Left kidney (tissue), 1 donor: ENCODE measurements at regions not wholly inside any gene's neighbourhood (a gene's known extent, or its start where the extent isn't known, plus 50 kb on each side); places are given as distances from the start of the nearest gene placed in this dataset.

ENCODE experiments used
- DNase-seq: peaks from one replicate; pipeline ENCODE4 v3.0.0-alpha.2; 2013

DNA sequence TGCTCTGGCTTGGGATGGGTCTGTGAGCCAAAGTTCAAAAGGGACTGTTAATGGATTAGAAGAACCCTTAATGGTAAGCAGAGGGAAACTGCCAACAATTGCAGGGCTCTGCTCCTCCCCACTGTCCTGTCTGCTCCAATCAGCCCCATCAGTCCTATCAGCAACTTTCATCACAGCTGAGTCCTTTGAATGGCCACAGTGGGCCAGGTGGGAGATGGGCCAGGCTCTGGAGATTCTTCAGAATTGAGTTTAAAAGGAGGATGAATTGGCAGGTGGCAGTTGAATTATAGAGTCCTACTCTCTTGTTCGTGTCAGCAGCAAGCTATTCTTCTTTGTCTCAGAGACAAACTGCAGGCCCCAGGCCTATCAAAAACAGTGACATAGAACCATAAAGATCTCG is 573.9 kb downstream of the EPHA4 start:
- DNase-seq = no peak

DNA sequence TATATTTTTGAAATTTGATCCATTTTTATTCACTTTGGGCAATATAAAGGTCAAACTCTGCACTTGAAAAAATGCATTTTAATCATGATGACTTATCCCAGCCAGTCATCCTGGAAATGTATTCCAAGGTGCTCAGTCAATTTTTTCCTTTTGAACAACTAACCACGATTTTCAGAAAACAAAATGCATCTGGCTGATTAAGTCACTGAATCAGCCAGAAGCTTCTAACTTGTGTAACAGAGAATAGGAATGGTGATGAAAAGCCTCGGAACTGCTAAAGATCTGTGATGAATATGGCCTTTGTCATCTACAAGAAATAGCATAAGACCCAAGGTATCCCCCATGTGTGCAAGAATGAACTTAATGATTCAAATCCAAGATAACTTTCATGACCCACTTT is 572.7 kb downstream of the EPHA4 start:
- no peak for DNase-seq

DNA sequence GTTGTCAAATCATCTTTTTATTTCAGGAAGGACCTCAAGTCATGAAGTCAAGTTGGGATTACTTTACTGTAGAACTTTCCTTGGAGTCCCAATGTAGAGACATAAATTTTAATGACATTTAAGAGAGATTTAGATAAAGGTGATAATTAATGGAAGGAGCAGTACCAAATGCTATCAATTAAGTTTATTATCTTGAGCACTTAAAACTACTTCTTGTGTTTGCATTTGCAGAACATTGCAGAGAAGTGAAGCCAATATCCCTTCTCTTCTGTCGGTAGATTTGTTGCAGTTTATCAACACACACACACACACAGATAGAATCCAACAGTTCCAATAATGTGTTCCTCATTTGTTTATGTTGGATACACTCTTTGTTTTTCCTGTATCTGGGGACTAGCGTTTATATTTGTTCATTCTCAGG is 570.7 kb downstream of the EPHA4 start:
- DNase-seq = peak; percentile 50

DNA sequence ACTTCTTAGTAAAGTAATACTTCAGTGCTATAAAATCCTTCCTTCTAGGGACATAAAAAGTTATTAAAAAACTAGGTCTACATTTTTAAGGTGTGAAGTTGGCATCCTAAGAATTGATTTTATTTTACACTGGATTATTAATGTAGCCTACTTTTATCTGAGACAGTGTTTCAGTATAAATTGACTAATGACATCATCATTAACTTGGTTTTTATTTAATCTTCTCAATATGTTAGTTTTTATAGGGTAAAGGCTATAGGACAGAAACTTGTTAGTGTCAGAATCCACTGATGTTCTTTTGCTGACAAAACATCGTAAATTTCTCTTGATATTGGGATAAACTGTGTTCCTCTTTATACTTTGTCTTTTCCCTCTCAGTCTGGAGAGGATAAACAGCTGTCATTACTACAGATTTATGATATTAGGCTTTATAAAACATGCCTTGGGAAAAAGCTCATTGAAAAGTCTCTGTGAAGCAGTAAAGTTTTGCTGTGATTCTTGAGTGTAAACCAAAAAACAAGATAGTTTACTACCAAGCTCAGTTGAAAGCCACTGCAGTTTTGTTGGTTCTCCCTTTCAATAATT is 569.9 kb downstream of the EPHA4 start:
- DNase-seq = no peak

DNA sequence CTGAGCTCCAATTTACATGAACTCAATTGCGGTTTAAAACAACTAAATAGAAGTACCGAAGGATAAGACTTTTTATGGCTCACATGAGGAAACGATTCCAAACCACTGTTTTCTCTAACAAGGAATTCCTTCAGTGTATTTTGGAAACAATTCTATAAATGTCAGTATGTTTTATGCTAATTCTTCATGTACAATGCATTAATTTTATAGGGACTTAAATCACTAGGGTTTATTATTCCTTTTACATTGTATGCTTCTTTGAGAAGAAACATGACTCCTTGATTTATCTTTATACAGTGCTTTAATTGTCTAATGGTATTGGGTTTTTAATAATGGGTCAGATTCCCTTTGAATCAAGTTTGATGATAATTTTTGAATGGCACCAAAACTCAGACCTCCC is 566.8 kb downstream of the EPHA4 start:
- DNase-seq = peak; percentile 26

DNA sequence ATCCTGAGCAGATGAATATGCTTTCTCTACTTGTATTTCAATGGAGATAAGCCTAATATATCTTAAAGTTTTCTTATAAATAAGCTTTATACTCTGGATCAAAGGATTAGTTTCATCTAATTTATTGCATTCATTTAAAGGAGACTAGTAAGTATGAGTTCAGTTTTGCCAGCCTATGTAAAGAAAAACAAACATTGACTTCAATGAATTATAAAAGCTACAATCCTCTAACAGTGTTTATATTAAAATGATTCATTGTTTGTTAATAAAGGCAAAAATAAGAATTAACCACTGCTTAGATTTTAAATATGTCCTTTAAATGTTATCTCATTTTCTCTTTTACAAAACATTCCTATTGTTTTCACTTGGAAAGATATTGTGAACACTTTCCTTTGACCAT is 566.0 kb downstream of the EPHA4 start:
- no peak for DNase-seq

DNA sequence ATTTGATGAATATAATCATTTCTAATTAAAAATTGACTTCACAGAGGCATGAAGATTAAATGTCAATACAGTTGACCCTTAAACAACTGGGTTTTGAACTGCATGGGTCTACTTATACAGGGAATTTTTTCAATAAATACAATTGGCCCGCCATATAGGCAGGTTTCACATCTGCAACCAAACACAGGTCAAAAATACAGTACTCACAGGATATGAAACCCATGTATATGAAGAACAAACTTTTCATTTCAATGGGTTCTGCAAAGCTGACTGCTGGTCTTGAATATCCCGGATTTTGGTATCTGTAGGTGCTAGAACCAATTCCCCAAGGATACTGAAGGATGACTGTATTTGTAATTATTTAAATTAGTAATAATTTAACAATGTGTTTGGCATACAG is 555.6 kb downstream of the EPHA4 start:
- no peak for DNase-seq

DNA sequence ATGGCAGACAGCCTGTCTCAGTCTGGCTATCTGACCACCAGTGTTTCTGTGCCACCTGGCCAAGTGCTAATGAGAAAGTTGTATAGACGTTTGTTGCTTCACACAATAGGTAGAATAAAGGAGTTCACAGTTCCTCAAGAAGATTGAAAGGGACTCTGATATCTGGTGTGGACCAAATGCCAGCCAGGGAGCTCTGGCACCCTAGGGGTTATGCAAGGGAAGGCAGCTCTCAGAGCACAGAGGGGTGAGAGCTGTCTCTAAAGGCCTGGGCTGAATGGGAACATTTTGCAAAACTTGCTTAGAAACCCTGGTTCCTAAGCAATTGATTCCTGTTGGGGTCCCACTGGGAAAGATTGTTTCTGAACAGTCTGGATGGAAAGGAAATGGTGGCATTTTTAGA is 553.8 kb downstream of the EPHA4 start:
- DNase-seq = no peak

DNA sequence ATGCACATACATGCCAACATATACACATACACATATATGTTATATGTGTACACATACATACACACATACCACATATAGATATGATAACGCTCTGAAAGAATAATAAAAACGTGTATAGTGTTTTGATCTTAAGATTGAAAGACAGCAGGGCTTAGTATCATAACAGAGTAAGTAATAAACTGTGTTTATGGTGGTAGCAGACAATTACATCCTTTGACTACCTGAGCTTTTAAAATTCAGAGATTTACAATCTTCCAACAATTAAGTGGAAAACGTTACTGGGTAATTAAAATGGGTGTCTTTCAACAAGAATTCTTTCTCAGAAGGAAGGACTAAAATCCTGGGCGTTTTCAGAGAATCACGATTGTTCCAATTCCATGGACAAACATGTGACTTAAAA is 552.4 kb downstream of the EPHA4 start:
- DNase-seq = no peak

DNA sequence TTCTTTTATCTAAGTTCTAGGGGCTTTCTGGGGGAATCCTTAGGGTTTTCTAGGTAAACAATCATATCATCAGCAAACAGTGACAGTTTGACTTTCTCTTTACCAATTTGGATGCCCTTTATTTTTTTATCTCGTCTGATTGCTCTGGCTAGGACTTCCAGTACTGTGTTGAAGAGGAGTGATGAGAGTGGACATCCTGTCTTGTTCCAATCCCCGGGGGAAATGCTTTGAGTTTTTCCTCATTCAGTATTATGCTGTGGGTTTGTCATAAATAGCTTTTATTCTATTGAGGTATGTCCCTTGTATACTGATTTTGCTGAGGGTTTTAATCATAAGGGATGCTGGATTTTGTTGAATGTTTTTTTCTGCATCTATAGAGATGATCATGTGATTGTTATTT is 549.5 kb downstream of the EPHA4 start:
- DNase-seq = no peak

DNA sequence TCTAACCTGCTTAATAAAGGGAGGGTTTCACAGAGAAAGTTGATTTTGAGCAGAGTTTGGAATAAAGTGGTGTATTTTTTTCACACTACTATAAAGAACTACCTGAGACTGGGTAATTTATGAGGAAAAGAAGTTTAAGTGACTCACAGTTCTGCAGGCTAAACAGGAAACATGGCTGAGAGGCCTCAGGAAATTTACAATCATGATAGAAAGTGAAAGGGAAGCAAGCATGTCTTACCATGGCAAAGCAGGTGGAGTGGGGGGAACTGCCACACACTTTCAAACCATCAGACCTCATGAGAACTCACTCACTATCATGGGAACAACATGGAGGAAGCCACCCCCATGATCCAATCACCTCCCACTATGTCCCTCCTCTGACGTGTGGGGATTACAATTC is 546.7 kb downstream of the EPHA4 start:
- DNase-seq = no peak

DNA sequence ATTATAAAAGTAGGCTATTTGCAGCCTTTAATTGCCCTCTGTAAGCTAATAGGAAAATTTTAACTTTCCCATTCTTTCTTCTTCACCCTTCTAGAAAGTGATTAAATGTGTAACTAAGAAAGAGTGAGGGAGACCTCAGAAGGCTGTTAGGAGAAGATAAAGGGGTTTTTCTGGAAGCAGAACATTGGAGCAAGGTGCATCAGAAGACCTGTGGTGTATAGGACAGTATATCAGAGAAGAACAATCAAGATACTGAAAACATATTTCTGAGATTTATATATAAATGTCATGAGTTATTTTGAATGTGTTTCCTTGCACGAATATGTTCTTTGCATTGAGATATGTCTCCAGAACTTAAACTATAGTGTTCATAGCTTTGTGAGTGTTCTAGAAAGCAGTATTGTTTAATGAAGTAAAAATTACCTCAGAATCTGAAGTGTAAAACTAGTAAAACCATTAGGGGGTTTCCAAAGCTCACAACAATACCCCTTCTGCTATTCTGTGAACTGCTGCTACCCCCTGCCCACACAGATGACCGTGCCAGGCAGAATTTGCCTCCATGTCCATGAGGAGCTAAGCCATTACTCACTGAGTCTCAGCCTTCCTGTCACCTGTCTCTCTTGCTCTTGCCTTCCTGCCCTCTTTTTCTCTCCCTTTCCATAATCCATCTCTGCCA is 537.9 kb downstream of the EPHA4 start:
- no peak for DNase-seq

DNA sequence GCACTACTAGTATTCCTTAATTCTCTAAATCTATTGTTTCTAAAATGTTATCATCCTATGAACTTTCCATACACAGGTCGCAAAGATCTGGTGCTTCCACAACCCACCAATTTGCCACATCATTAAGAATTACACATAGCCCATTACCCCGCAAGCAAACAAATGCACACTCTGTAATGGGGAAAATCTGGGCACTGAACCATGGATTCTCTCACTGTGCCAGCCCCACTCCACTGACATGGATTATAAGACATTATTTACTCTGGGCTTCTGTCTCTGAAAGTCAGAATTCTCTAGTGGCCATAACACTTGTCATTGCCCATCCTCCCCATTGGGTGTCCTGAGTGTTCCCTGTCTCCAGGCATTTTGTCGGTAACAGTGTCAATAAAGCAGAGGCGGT is 537.1 kb downstream of the EPHA4 start:
- no peak for DNase-seq

DNA sequence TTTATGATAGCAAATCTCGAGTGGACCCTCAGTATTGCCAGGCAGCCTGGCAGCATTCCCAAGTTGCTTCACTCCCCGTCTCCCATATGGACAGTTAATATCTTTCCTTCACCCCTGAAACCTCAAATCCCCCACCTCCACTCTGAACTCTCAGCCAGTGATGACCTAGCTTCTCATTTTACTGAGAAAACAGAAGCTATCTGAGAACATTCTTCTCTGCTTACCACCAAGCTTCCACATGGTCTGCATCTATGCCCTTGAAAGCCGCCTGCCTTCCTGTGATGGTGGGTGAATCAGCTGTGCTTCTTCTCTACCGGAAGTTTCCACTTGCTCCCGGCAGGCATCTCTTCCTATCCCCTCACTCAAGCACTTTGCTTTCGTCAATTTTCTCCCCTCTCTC is 529.2 kb downstream of the EPHA4 start:
- DNase-seq = peak; percentile 6

DNA sequence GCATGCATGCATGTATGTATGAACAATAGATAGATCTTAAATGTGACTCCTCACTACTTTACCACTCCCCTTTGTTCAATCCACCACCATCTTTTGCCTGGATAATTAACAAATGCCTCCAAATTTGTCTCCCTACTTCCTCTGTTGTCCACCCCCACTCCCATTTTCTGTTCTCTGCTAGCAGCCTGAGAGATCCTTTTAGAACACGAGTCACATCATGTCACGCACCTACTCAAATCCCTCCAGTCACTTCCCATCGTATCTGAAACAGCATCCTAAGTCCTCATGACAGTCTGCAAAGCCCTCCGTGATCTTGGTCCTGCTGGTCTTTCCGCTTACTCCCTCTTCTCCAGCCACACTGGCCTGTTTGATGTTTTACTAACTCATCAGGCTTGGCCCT is 527.3 kb downstream of the EPHA4 start:
- no peak for DNase-seq

DNA sequence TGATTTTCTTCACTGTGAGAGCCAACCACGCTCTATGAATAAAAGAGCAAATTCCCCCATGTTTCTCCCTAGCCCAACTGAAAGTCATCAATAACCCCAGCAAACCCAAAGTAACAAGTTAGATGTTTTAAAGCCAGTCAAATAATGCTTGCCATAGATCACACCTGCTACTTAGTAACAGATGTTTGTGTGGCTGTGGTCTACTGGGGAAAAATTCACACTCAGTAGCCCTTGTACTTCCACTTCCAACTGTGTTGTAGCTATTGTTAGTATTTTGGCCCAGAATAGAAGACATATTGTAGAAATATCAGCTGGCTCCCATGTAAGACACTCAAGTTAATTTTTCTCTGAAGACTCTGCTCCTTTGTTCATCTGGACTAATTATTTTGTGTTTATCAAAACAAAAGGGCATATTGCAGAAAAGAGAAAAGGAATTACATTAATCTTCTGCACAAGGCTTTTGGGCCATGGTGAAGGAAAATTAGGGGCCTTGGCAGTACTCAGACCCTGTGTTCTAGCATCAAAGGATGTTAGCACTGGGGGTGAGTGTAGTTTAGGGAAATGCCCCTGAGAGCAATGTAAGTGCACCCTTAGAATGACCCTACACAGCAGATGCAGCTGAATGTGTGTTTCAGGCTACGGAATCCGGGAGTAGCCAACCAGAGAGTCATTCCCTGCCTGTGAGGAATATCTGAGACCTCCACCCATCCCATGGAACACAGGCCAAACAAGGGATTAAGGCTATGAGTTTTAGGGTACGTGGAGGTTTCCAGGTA is 521.9 kb downstream of the EPHA4 start:
- no peak for DNase-seq

DNA sequence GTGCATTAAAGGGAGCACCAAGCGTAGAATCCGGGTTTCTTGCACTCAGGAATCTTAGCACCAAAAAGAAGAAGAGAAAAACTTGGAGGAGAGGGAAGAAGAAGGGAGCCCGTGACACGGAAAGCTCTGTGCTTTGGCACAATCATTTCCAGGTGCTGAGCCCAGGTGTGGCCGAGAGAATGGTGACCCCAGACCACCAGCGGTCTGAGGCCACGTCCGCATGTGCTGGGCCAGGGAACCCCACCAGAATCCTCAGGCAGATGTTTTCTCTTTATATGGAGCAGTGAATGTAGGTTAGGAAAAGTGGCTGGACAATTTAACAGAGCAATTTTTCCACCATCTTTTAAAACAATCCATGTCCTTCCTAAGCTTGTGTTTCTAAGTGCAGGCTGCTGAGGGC is 520.9 kb downstream of the EPHA4 start:
- DNase-seq = no peak

DNA sequence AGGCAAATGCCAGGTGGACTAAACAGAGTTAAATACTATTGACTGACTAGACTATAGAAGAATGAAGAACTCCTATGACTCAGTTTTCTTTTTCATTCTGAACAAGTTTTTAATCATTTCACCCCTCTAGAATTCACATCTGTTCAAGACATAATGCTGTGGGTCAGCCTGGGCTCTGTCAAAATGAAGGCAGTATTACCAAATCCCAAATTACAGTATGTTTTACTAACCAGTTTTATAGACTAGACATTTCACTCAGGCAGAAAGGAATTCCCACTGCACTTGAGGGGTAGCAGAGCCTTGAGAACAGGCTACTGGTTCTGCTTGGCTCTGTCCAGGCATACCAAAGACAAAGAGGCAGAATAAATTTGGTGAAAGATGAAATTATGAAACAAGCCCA is 511.7 kb downstream of the EPHA4 start:
- DNase-seq = no peak

DNA sequence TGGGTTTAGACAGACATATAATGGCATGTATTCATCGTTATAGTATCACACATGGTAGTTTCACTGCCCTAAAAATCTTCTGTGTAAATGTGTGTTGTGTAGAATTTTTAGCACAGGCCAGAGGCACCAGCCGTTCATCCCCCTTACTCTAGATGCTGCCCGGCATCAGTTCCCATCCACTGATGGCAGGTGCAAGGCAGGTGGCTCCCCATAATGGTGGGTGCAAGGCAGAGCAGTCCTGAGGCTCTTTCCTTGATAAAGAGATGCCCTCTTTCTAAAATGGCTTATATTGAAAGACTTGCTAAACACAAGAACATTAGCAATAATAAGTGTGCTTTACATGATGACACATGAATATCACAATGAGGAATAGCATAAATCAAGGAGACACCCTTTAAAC is 508.5 kb downstream of the EPHA4 start:
- DNase-seq = no peak

DNA sequence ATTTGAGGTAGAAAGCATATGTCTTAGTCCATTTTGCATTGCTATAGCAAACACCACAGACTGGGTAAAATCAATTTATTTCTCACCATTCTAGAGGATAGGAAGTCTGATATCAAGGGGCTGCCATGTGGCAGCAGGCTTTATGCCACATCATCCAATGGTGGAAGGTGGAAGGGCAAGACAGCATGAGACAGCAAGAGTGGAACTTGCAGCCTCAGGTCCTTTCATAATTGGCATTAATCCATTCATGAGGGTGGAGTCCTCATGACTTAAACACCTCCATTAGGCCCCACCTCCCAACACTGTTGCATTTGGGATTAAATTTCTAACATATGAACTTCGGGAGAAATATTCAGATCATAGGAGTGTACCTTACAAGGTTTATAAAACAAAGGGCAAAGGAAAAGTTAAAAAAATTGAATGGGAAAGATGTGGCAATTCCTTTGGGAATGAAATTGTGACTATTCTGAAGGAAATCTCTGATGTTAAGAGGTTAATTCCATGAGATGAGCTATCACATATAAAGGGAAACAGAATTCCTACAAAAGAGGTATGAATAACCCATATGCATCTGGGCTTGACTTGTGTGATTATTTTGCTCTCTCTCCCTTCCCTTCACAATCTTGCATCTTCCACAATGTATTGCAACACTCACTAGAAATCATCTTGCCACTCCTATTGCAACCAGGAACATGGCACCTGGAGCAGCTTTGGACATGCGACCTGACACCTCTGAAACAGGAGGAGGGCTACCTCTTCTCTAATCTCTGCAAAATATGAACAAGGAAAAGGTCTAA is 507.8 kb downstream of the EPHA4 start:
- no peak for DNase-seq

DNA sequence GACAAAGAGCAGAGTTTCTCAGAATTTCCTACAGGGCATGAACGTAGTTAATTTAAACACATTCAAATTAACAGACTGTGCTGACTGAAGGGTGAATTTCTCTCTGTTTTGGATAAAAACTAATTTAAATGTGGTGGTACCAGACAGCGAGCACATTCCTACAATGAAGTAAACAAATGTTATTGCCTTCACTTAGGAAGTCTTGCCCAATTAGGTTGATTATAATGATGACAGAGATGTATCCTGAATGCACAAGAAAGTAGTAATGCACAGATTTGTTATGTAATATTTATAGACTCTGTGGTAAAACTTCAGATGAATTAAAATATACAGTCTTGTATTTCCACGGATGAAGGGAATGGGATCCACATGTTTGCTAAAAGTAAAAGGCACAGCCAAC is 507.2 kb downstream of the EPHA4 start:
- DNase-seq = no peak

DNA sequence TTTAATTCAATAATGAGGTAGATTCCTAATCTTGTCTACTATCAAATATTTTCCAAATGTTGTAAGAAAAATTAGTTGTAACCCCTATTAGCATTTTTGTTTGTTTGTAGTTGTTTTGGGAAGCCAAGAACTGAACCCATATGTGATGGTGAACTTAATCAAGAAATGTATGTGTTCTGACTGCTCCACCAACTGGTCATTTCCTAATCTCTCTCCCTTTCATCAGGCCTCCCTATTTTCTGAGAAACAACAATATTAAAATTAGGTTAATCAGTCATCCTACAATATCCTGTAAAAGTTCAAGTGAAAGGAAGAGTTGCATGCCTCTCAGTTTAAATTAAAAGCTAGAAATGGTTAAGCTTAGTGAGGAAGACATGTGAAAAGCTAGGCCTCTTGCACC is 504.0 kb downstream of the EPHA4 start:
- no peak for DNase-seq

DNA sequence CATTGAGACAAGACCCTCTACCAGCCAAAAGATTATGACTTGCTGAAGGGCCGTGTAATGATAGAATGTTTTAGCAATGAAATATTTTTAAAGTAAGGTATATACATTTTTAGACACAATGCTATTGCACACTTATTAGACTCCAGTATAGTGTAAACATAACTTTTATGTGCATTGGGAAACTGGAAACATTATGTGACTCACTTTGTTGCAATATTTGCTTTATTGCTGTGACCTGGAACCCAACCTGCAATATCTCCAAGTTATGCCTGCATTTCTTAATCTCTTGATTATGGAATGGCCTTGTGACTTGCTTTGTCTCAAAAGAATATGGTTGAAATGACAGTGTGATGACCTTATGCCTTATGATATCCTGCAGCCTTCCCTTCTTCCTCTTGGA is 502.0 kb downstream of the EPHA4 start:
- DNase-seq = no peak
